ENCODE measurements at regions not wholly inside any gene's neighbourhood (a gene's known extent, or its start where the extent isn't known, plus 50 kb on each side); places are given as distances from the start of the nearest gene placed in this dataset.

- no peak for TF ChIP-seq CTCF (IDR thresholded peaks at IDR 0.05; ENCODE audit: poor library complexity)
- no peak for TF ChIP-seq EZH2 (IDR thresholded peaks at IDR 0.05; ENCODE audit: borderline replicate concordance)
- TF ChIP-seq EZH2phosphoT487 (IDR thresholded peaks at IDR 0.05; ENCODE audit: low read depth, severe bottlenecking, unreplicated experiment), result no peak
Observed at GRCh38 chr10:4623200-4623599, 202.8 kb upstream of the AKR1E2 start.
